Activated naive CD8-positive, alpha-beta T cell treated with anti-CD3 and anti-CD28 coated beads for 36 hours (primary cell): ENCODE measurements at regions not wholly inside any gene's neighbourhood (a gene's known extent, or its start where the extent isn't known, plus 50 kb on each side); places are given as distances from the start of the nearest gene placed in this dataset.

ENCODE experiments used
- DNase-seq: peaks from one replicate; pipeline ENCODE4 v3.0.0; 2021
- H3K27ac Mint-ChIP-seq: one replicate; pipeline ENCODE4 v1.8.0; 2022; ENCODE audit warnings: mild to moderate bottlenecking, moderate library complexity, mixed read lengths
- H3K27me3 Mint-ChIP-seq: one replicate; pipeline ENCODE4 v1.8.0; 2022; ENCODE audit warnings: mild to moderate bottlenecking, mixed read lengths
- H3K36me3 Mint-ChIP-seq: one replicate; pipeline ENCODE4 v1.8.0; 2021; ENCODE audit warnings: mild to moderate bottlenecking, mixed read lengths
- H3K4me1 Mint-ChIP-seq: one replicate; pipeline ENCODE4 v1.8.0; 2021; ENCODE audit warnings: mixed read lengths
- H3K4me3 Mint-ChIP-seq: one replicate; pipeline ENCODE4 v1.8.0; 2022; ENCODE audit warnings: mild to moderate bottlenecking, moderate library complexity, mixed read lengths
- H3K9me3 Mint-ChIP-seq: one replicate; pipeline ENCODE4 v1.8.0; 2022; ENCODE audit warnings: mixed read lengths

DNA sequence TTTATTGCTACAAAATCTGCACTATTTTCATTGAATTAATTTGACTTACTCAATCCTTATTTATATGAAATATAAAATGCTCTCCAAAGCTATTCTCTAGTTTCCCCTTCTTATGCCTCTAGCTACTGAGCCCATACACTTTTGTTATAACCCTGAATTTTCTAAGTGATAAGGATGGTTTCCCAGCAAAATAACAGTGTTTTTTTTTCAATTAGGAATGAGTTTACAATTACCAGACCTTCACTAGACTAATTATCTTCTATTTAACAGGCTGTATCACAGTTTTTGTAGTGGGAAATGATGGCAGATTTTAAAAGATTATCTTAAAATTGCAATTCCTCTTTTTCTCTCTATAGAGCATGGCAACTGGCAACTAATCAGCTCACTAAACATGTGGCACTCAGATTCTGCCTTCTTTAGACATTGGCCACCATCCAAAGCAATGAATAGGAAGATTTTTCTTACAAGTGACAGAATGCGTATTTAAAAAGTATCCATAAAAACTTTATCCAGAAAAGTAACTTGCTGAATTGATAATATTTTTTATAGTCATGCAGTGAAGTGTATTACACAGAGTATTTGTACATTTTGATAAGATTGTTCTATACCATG lies 585.7 kb upstream of the ZNF608 start:
- Mint-ChIP-seq H3K9me3 (no peaks in the 10 kb centered on the region), H3K36me3 (no peaks in the 10 kb centered on the region), H3K4me1 (peaks cover 2% of the 10 kb centered on the region), H3K27me3 (no peaks in the 10 kb centered on the region), H3K4me3 (no peak overlapping the region), H3K27ac (no peak overlapping the region)
- no peak for DNase-seq

- Mint-ChIP-seq H3K27ac (no peak overlapping the region), H3K4me1 (peaks cover 2% of the 10 kb centered on the region), H3K9me3 (no peaks in the 10 kb centered on the region), H3K27me3 (no peaks in the 10 kb centered on the region), H3K4me3 (no peak overlapping the region), H3K36me3 (no peaks in the 10 kb centered on the region)
- no peak for DNase-seq
Observed at GRCh38 chr5:125333416-125333815, 587.0 kb upstream of the ZNF608 start.

DNA sequence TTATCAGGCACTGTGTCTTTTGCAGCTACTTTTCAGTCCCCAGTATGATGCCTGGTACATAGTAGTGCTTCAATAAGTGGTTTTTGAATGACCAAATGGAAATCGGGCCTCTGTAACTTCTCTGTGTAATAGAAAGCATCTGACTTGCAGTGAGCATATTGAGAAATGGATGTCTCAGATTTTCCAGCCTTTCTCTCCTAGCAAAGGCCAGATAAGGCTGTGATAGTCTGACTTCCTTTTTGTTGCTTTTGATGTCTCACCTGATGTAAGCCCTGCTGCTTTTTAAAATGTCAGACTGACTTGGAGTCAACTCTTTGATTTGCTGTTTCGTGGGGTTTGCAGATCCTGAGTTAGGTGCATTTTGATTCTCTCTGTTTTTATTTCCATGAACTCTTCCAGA lies 590.0 kb upstream of the ZNF608 start:
- H3K4me3 Mint-ChIP-seq: no peak overlapping the region
- peaks cover 2% of the 10 kb centered on the region for H3K4me1 Mint-ChIP-seq
- peaks cover under 1% of the 10 kb centered on the region for H3K9me3 Mint-ChIP-seq
- no peaks in the 10 kb centered on the region for H3K36me3 Mint-ChIP-seq
- no peaks in the 10 kb centered on the region for H3K27me3 Mint-ChIP-seq
- no peak overlapping the region for H3K27ac Mint-ChIP-seq
- no peak for DNase-seq

GRCh38 chr5:125337294-125337693 lies 590.9 kb upstream of the ZNF608 start:
- H3K4me3 Mint-ChIP-seq: no peak overlapping the region
- peaks cover 2% of the 10 kb centered on the region for H3K9me3 Mint-ChIP-seq
- no peaks in the 10 kb centered on the region for H3K27me3 Mint-ChIP-seq
- no peak for DNase-seq
- no peak overlapping the region for H3K27ac Mint-ChIP-seq
- H3K36me3 Mint-ChIP-seq: no peaks in the 10 kb centered on the region
- H3K4me1 Mint-ChIP-seq: peaks cover 2% of the 10 kb centered on the region

GRCh38 chr5:125338440-125339174 lies 592.2 kb upstream of the ZNF608 start:
- H3K27ac Mint-ChIP-seq: no peak overlapping the region
- H3K27me3 Mint-ChIP-seq: no peaks in the 10 kb centered on the region
- peaks cover 2% of the 10 kb centered on the region for H3K4me1 Mint-ChIP-seq
- H3K9me3 Mint-ChIP-seq: peaks cover 2% of the 10 kb centered on the region
- no peak for DNase-seq
- H3K36me3 Mint-ChIP-seq: no peaks in the 10 kb centered on the region
- no peak overlapping the region for H3K4me3 Mint-ChIP-seq

DNA sequence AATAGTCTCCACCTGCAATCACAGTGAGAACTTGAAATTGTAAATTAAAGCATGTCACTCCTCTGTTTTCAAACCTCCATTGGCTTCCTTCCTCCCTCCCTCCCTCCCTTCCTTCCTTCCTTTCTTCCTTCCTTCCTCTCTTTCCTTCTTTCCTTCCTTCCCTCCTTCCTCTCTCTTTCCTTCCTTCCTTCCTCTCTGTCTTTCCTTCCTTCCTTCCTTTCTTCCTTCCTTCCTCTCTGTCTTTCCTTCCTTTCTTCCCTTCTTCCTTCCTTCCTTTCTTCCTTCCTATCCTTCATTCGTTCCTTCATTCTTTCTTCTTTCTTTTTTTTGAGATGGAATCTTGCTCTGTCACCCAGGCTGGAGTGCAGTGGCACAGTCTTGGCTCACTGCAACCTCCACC lies 595.0 kb upstream of the ZNF608 start:
- Mint-ChIP-seq H3K4me3 (no peak overlapping the region), H3K9me3 (peaks cover 2% of the 10 kb centered on the region), H3K27me3 (no peaks in the 10 kb centered on the region), H3K4me1 (peaks cover 2% of the 10 kb centered on the region), H3K27ac (no peak overlapping the region), H3K36me3 (no peaks in the 10 kb centered on the region)
- DNase-seq: no peak

- Mint-ChIP-seq H3K36me3 (no peaks in the 10 kb centered on the region), H3K4me1 (no peaks in the 10 kb centered on the region), H3K27ac (no peak overlapping the region), H3K4me3 (no peak overlapping the region), H3K9me3 (peaks cover 2% of the 10 kb centered on the region), H3K27me3 (no peaks in the 10 kb centered on the region)
- DNase-seq: no peak
Observed at GRCh38 chr5:125343015-125343414, 596.6 kb upstream of the ZNF608 start.

DNA sequence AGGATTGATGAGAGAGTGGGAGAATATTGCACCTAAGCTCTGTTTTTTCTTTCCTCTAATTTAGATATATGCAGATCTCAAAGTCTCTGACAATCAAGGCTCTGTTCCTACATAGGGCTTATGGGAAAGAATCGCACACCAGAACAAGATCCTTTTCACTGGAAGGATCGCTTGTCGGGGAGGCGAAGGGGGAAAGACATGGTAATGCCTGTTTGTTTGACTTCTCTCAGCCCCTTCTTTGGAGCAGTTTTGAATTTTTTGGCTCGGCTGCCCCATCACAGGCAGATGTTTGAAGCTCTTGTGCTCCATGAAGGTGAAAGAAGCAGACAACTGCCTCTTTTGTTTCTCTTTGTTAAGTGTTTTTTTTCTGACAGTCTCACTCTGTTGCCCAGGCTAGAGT lies 599.9 kb upstream of the ZNF608 start:
- H3K27me3 Mint-ChIP-seq: no peaks in the 10 kb centered on the region
- H3K4me3 Mint-ChIP-seq: no peak overlapping the region
- DNase-seq: no peak
- H3K36me3 Mint-ChIP-seq: no peaks in the 10 kb centered on the region
- H3K4me1 Mint-ChIP-seq: no peaks in the 10 kb centered on the region
- H3K27ac Mint-ChIP-seq: no peak overlapping the region
- peaks cover 2% of the 10 kb centered on the region for H3K9me3 Mint-ChIP-seq

DNA sequence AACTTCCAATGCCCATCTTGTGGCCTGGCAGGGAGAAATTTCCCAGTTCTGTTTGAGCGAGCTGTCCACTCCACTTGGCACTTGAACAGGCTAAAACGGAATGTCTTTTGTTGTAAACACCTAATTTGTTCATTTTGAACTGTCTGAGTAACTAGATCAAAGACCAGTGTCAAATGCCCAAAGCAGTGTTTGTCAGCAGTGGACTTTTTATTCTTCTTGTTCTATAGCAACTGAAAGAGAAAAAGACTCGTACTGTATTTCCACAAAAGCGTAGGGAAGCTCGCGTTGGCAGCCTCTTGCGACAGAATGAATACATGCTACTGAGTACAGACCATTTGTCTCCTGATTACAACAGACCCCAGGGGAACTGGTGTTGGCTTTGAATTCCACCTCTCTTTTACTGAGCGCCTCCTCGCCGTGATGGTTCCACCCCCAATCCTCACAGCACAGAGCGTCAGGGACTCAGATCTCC lies 601.8 kb upstream of the ZNF608 start:
- H3K4me1 Mint-ChIP-seq: no peaks in the 10 kb centered on the region
- H3K4me3 Mint-ChIP-seq: no peak overlapping the region
- no peaks in the 10 kb centered on the region for H3K9me3 Mint-ChIP-seq
- no peak overlapping the region for H3K27ac Mint-ChIP-seq
- H3K36me3 Mint-ChIP-seq: no peaks in the 10 kb centered on the region
- no peak for DNase-seq
- no peaks in the 10 kb centered on the region for H3K27me3 Mint-ChIP-seq

GRCh38 chr5:125348936-125349831 lies 602.7 kb upstream of the ZNF608 start:
- H3K4me3 Mint-ChIP-seq: no peak overlapping the region
- no peaks in the 10 kb centered on the region for H3K36me3 Mint-ChIP-seq
- H3K27ac Mint-ChIP-seq: no peak overlapping the region
- peaks cover 2% of the 10 kb centered on the region for H3K9me3 Mint-ChIP-seq
- H3K4me1 Mint-ChIP-seq: no peaks in the 10 kb centered on the region
- no peaks in the 10 kb centered on the region for H3K27me3 Mint-ChIP-seq
- DNase-seq: no peak

GRCh38 chr5:125357660-125358059 lies 611.2 kb upstream of the ZNF608 start:
- H3K4me3 Mint-ChIP-seq: no peak overlapping the region

DNA sequence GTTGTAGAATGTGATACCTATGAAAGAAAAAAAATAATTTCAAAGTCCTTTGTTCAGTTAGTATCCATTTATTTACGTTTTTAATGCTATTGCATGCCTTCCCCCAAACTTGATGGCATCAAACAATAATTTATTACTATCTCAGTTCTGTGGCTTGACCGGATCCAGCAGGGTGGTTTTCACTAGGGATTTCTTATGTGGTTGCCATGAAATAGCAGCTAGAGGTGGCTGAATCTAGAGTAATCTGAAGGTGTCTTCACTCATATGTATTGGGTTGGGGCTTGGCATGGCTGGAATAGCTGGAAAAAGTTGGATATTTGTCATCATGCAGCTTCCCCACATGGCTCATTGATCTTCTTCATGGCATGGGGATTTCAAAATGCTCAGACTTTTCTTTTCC lies 619.3 kb upstream of the ZNF608 start:
- no peak overlapping the region for H3K27ac Mint-ChIP-seq
- no peak overlapping the region for H3K4me3 Mint-ChIP-seq
- no peaks in the 10 kb centered on the region for H3K36me3 Mint-ChIP-seq
- H3K4me1 Mint-ChIP-seq: no peaks in the 10 kb centered on the region
- DNase-seq: no peak
- peaks cover 2% of the 10 kb centered on the region for H3K9me3 Mint-ChIP-seq
- H3K27me3 Mint-ChIP-seq: no peaks in the 10 kb centered on the region

More at GRCh38 chr5:125357660-125358059, 611.2 kb upstream of the ZNF608 start:
- Mint-ChIP-seq H3K36me3 (no peaks in the 10 kb centered on the region), H3K27ac (no peak overlapping the region), H3K27me3 (no peaks in the 10 kb centered on the region), H3K9me3 (peaks cover 8% of the 10 kb centered on the region), H3K4me1 (no peaks in the 10 kb centered on the region)
- no peak for DNase-seq

DNA sequence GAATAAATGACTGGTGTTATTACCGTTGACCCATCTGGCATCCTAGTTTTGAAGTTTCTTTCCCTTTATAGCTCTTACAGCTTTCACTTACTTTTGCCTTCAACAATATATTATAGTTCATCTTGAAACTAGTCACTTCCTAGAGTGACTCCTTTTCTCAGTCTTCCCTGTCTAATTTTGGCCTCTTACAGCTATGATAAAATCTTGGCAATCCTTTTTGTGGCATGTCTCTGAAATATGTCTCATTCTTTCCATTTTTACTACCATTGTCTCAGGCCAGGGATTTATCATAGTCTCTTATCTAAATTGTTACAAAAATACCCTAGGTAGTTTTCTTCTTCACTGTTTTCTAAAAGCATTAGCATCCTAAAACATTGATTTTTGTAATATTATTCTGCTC lies 621.3 kb upstream of the ZNF608 start:
- Mint-ChIP-seq H3K36me3 (no peaks in the 10 kb centered on the region), H3K27ac (no peak overlapping the region)

DNA sequence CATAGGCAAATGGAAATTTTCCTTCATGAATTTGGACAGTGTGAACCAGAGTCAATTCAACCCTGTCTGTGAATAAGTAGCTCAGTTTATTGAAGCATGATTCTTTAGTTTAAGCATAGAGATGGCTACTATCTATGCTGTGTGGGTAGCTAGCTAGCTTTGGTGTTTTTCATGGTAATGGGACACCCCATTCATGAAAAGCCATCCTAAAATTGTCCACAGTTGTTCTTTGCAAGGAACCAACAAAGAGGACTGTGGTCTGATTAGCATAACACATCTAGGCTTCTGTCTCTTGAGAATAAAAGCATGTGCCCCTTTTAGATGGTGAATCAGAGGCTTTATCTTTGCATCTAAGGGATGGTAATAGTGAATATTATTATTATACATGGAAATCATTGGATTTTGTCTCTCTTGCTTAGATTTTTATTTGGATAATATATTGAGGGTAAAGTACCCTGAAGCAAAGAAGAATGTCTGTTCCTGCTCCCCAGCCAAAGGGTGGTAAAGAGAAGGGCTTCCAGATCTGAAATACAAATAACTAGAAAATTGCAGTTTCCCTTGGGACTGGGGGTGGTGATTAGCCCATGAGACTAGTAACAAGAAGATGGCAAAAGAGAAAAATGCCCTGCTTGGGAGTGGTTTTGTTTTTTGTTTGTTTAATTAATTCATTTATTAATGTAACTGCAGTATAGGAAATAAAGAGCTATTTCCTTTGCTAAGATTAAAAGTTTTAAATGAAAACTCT lies 624.2 kb upstream of the ZNF608 start:
- Mint-ChIP-seq H3K36me3 (no peaks in the 10 kb centered on the region), H3K9me3 (peaks cover 2% of the 10 kb centered on the region), H3K27ac (no peak overlapping the region), H3K4me1 (no peaks in the 10 kb centered on the region), H3K27me3 (no peaks in the 10 kb centered on the region), H3K4me3 (no peak overlapping the region)
- DNase-seq: no peak

More for the DNA sequence above, 621.3 kb upstream of the ZNF608 start:
- no peak for DNase-seq
- Mint-ChIP-seq H3K4me3 (no peak overlapping the region), H3K27me3 (no peaks in the 10 kb centered on the region), H3K9me3 (peaks cover 2% of the 10 kb centered on the region), H3K4me1 (no peaks in the 10 kb centered on the region)
